ENCODE measurements at regions not wholly inside any gene's neighbourhood (a gene's known extent, or its start where the extent isn't known, plus 50 kb on each side); places are given as distances from the start of the nearest gene placed in this dataset.
"Not testable (repeated sequence)": the region's sequence is repeated elsewhere in the genome, so short reads cannot be mapped to it uniquely, and the experiment has no call there.

- H3K4me2 ChIP-seq (ENCODE audit: low read depth, low read length, poor library complexity, severe bottlenecking) = no peak overlapping the region
- H3K9me3 ChIP-seq (ENCODE audit: insufficient read depth, low read depth, low read length) = no peaks in the 10 kb centered on the region
- no peaks in the 10 kb centered on the region for H3F3A ChIP-seq (ENCODE audit: low read depth)
- H3K79me2 ChIP-seq (ENCODE audit: insufficient read depth, low read length) = no peaks in the 10 kb centered on the region
- no peaks in the 10 kb centered on the region for H3K9me2 ChIP-seq (replicated peaks; ENCODE audit: low read depth, low read length)
- no peak overlapping the region for H3K9ac ChIP-seq (ENCODE audit: low read depth, low read length, poor library complexity, severe bottlenecking)
- H3K4me1 ChIP-seq (ENCODE audit: insufficient read depth, low read length, poor library complexity, severe bottlenecking) = no peaks in the 10 kb centered on the region
- no peaks in the 10 kb centered on the region for H3K27me3 ChIP-seq (ENCODE audit: insufficient read depth, low read length, poor library complexity, severe bottlenecking)
- H4K20me1 ChIP-seq (ENCODE audit: insufficient read depth, low read length, poor library complexity, severe bottlenecking) = no peaks in the 10 kb centered on the region
- H2AFZ ChIP-seq (ENCODE audit: low read length) = no peak overlapping the region
- no peaks in the 10 kb centered on the region for H3K36me3 ChIP-seq (ENCODE audit: insufficient read depth, low read length)
- no peak for TF ChIP-seq EZH2phosphoT487 (IDR thresholded peaks at IDR 0.05; ENCODE audit: borderline replicate concordance)
- no peak for TF ChIP-seq CTCF (conservative IDR thresholded peaks at IDR 0.05; ENCODE audit: low read length)
- no peak overlapping the region for H3K4me3 ChIP-seq (ENCODE audit: low read length, poor library complexity, severe bottlenecking)
These were observed 91.2 kb upstream of the C1QTNF7 start for GRCh38 chr4:15336410-15337167.

- H3K9me2 ChIP-seq (replicated peaks; ENCODE audit: low read depth, low read length); H3K9ac ChIP-seq (ENCODE audit: low read depth, low read length, poor library complexity, severe bottlenecking); H3F3A ChIP-seq (ENCODE audit: low read depth); H2AFZ ChIP-seq (ENCODE audit: low read length); H3K4me2 ChIP-seq (ENCODE audit: low read depth, low read length, poor library complexity, severe bottlenecking); H3K4me1 ChIP-seq (ENCODE audit: insufficient read depth, low read length, poor library complexity, severe bottlenecking); H4K20me1 ChIP-seq (ENCODE audit: insufficient read depth, low read length, poor library complexity, severe bottlenecking); H3K9me3 ChIP-seq (ENCODE audit: insufficient read depth, low read depth, low read length); H3K36me3 ChIP-seq (ENCODE audit: insufficient read depth, low read length); H3K4me3 ChIP-seq (ENCODE audit: low read length, poor library complexity, severe bottlenecking); H3K79me2 ChIP-seq (ENCODE audit: insufficient read depth, low read length); H3K27me3 ChIP-seq (ENCODE audit: insufficient read depth, low read length, poor library complexity, severe bottlenecking): not testable (repeated sequence)
These were observed 90.6 kb upstream of the C1QTNF7 start for GRCh38 chr4:15337168-15337657.

- H3K4me2 ChIP-seq (ENCODE audit: low read depth, low read length, poor library complexity, severe bottlenecking) = no peak overlapping the region
- H2AFZ ChIP-seq (ENCODE audit: low read length) = no peak overlapping the region
- no peaks in the 10 kb centered on the region for H3K36me3 ChIP-seq (ENCODE audit: insufficient read depth, low read length)
- no peaks in the 10 kb centered on the region for H3K9me2 ChIP-seq (replicated peaks; ENCODE audit: low read depth, low read length)
- H3K27me3 ChIP-seq (ENCODE audit: insufficient read depth, low read length, poor library complexity, severe bottlenecking) = no peaks in the 10 kb centered on the region
- TF ChIP-seq EZH2phosphoT487 (IDR thresholded peaks at IDR 0.05; ENCODE audit: borderline replicate concordance) (no peak), CTCF (conservative IDR thresholded peaks at IDR 0.05; ENCODE audit: low read length) (no peak)
- no peaks in the 10 kb centered on the region for H3K4me1 ChIP-seq (ENCODE audit: insufficient read depth, low read length, poor library complexity, severe bottlenecking)
- no peaks in the 10 kb centered on the region for H3F3A ChIP-seq (ENCODE audit: low read depth)
- H3K4me3 ChIP-seq (ENCODE audit: low read length, poor library complexity, severe bottlenecking) = no peak overlapping the region
- no peaks in the 10 kb centered on the region for H3K9me3 ChIP-seq (ENCODE audit: insufficient read depth, low read depth, low read length)
- no peaks in the 10 kb centered on the region for H4K20me1 ChIP-seq (ENCODE audit: insufficient read depth, low read length, poor library complexity, severe bottlenecking)
- H3K79me2 ChIP-seq (ENCODE audit: insufficient read depth, low read length) = no peaks in the 10 kb centered on the region
- no peak overlapping the region for H3K9ac ChIP-seq (ENCODE audit: low read depth, low read length, poor library complexity, severe bottlenecking)
These were observed 88.1 kb upstream of the C1QTNF7 start for GRCh38 chr4:15339737-15340136.

GRCh38 chr4:15340332-15340731, 87.5 kb upstream of the C1QTNF7 start:
- Histone ChIP-seq H3K9me2 (replicated peaks; ENCODE audit: low read depth, low read length) (no peaks in the 10 kb centered on the region), H3K9ac (ENCODE audit: low read depth, low read length, poor library complexity, severe bottlenecking) (no peak overlapping the region), H3K36me3 (ENCODE audit: insufficient read depth, low read length) (no peaks in the 10 kb centered on the region), H3K4me2 (ENCODE audit: low read depth, low read length, poor library complexity, severe bottlenecking) (no peak overlapping the region), H3K4me3 (ENCODE audit: low read length, poor library complexity, severe bottlenecking) (no peak overlapping the region), H3K9me3 (ENCODE audit: insufficient read depth, low read depth, low read length) (no peaks in the 10 kb centered on the region), H3K79me2 (ENCODE audit: insufficient read depth, low read length) (no peaks in the 10 kb centered on the region), H2AFZ (ENCODE audit: low read length) (no peak overlapping the region), H4K20me1 (ENCODE audit: insufficient read depth, low read length, poor library complexity, severe bottlenecking) (no peaks in the 10 kb centered on the region), H3F3A (ENCODE audit: low read depth) (no peaks in the 10 kb centered on the region), H3K4me1 (ENCODE audit: insufficient read depth, low read length, poor library complexity, severe bottlenecking) (no peaks in the 10 kb centered on the region), H3K27me3 (ENCODE audit: insufficient read depth, low read length, poor library complexity, severe bottlenecking) (no peaks in the 10 kb centered on the region)
- TF ChIP-seq CTCF (conservative IDR thresholded peaks at IDR 0.05; ENCODE audit: low read length) = no peak
- TF ChIP-seq EZH2phosphoT487 (IDR thresholded peaks at IDR 0.05; ENCODE audit: borderline replicate concordance) = no peak
